Fibroblast of skin of right quadriceps (primary cell): ENCODE measurements at regions not wholly inside any gene's neighbourhood (a gene's known extent, or its start where the extent isn't known, plus 50 kb on each side); places are given as distances from the start of the nearest gene placed in this dataset.

Source experiments
- DNase-seq: peaks from one replicate; pipeline ENCODE4 v3.0.0-alpha.2; 2013

DNA sequence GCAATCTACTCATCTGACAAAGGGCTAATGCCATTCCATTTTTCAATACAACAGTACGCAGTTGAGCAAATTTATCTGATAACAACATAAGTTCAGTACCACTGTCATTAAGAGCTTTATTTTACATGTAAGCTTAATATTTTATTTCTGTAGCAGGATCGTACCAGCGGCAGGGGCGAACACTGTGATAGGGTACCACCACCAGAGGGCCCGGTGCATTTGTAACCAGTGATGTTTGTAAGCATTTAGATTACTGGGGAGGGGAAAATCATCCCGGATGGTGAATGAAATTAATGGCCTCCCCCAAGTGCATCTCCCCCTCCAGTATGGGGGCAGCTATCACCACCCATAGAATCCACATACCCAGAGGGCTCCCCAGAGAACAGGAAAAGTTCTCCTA lies 179.0 kb downstream of the ADGRA3 start:
- DNase-seq: no peak

DNA sequence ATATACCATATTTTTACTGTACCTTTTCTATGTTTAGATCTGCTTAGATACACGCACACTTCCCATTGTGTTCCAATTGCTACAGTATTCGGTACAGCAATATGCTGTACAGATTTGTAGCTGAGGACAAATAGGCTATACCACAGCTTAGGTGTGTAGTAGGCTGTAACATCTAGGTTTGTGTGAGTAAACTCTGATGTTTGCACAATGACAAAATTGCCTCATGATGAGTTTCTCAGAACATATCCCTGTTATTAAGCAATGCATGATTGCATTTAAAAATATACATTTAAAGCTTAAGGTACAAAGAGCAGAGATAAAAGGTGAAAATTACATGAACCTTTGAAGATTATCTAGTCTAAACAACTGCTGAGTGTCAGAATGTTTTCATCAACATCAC lies 181.7 kb downstream of the ADGRA3 start:
- no peak for DNase-seq

- no peak for DNase-seq
These were observed 191.4 kb downstream of the ADGRA3 start for GRCh38 chr4:22324422-22324821.

- DNase-seq: no peak
These were observed 192.2 kb downstream of the ADGRA3 start for GRCh38 chr4:22323691-22324090.

DNA sequence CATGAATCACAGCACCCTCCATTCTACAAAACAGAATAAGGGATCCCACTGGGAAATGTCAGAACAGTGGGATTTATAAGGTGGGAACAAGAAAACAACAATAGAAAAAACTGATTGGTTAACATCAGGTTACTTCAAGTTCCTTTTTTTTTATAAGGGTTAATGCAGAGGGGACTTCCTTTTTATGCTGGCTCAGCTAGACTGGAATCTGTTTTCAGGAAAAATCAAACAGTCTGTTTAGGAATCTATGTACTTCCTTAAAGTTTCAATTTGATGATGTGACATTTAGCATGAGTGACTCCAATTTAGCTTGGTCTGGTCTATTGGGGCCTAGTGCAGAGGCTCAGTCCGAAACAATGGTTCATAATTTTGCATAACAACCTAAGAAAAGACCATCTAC lies 192.9 kb downstream of the ADGRA3 start:
- DNase-seq: no peak

GRCh38 chr4:22315628-22316027 lies 200.2 kb downstream of the ADGRA3 start:
- no peak for DNase-seq

DNA sequence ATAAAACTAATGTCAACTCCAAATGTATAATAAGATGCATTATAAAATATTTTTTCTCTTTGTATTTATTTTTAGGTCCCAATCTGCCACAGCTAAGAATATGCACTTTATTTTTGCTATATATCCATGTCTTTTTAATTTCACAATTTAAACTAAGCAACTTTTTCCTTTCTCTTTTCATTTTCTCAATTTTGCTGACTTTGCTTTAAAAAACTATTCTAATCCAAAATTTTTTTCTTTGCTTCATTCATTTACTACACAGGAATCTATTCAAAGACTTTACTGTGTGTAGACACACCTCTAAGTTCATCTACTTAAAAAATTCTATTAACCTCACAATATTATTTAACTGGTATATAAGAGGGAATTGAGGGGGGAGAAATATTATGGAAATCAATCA lies 201.9 kb downstream of the ADGRA3 start:
- DNase-seq: no peak

- no peak for DNase-seq
These were observed 203.8 kb downstream of the ADGRA3 start for GRCh38 chr4:22312113-22312512.

- no peak for DNase-seq
These were observed 214.6 kb downstream of the ADGRA3 start for GRCh38 chr4:22301253-22301652.

- no peak for DNase-seq
These were observed 216.2 kb downstream of the ADGRA3 start for GRCh38 chr4:22299678-22300077.

- no peak for DNase-seq
These were observed 228.2 kb downstream of the ADGRA3 start for GRCh38 chr4:22287631-22288030.

DNA sequence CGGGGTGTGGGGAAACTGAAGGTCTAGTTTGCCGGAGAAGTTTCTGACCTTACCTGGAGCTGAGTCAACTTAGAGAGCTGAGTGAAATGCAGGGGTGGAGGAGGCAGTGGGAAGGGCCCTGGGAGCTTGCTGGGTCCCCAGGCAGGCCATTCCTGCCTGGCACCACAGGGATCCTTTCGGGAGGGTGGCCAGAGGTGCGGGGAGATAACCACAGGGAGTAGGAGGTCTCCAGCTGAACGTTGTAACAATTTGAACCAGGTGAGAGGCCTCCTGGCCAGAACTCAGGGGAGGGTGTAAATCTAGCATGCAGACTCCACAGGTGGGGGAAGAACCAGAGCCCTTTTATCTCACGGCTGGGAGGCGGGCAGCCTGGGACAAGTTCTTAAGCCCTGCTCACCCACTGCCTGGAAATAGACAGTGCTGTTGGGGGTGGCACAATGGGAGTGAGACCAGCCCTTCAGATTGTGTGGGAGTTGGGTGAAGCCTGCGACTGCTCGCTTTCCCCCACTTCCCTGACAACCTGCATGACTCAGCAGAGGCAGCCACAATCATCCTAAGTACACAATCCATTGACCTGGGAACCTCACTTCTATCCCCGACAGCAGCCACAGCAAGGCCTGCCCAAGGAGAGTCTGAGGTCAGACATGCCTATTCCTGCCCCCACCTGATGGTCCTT lies 247.4 kb downstream of the ADGRA3 start:
- DNase-seq: no peak

DNA sequence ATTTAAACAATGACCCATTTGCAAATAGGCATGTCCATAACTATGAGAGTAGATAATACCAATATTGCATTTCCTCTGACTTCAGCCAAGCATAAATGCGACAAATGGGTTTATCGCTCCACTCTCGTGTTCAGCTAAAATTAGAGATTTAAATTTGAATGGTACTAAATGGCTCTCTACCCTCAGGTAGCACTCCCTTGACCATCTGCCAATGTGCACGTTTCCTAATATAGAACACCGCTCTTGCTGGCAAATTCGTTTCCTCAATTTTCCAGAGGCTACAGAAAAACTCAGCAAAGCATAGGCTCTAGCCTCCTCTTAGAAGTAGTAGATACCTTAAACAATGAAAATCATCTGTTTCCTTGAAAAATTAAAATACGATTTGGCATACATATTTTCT lies 251.6 kb downstream of the ADGRA3 start:
- no peak for DNase-seq

DNA sequence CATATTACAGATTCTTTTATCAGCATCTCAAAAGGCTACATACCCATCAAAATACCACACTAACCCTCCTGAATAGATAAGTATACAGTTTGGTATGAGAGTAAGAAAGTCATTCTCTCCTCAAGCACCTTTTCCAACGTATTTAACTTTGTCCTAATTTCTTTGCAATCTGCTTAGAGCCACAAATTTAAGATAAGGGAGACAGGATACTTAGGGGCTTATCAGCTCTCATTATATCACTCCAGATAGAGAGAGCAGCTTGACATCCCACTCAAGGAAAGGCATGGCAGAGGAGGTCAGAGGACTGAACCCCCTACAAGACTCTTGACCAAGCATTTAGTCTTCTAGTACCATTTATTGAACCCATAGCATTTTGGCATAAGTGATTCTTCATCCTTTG lies 262.4 kb downstream of the ADGRA3 start:
- DNase-seq: no peak

- no peak for DNase-seq
These were observed 269.0 kb downstream of the ADGRA3 start for GRCh38 chr4:22246847-22247246.

DNA sequence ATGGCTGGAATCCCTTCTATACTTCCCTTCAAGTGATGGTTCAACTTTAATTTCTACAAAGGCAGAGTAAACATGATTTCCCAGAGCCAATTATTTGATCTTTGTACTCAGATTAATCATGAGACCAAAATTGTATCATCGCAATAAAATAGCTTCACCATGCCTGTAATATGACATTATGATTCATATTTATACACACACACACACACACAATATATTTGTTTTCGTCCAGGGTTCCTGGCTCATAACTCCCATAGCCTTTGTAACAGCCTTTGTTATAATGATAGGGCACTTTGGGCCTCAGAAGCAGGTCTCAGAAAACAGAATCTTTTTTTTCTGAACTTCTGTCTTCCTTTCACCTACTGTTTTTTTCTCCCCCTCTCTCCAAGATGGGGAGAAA lies 270.6 kb downstream of the ADGRA3 start:
- no peak for DNase-seq

GRCh38 chr4:22241415-22241814 lies 274.5 kb downstream of the ADGRA3 start:
- no peak for DNase-seq

- DNase-seq: no peak
These were observed 275.1 kb downstream of the ADGRA3 start for GRCh38 chr4:22240814-22241213.

- no peak for DNase-seq
These were observed 277.1 kb downstream of the ADGRA3 start for GRCh38 chr4:22238742-22239141.

- no peak for DNase-seq
These were observed 277.9 kb downstream of the ADGRA3 start for GRCh38 chr4:22237846-22238494.

DNA sequence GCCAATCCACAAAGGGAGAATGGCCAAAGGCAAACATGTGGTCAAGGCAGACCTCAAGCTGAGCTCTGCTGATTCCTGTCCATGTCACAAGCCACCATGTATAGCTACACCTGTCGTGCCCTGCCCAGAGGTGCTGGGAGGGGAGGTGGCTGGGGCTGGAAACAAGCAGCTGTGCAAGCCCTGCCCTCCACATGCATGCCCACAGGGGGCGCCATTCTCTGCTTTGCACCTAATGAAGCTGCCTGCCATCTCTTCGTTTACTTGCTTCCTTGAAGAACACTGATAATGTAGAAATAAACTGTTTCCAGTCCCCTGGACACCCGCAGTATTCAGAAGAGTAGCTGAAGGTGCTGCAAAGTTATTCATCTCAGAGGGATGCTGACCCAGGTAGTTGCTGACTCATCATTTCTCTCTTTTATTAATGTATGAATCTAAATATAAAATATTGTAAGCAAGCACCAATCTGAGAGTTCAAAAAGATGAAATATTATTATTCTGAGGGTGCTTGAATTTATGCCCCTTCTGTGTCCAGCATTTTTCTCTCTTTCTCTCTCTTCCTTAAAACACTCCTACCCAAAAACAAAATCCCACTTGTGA lies 278.6 kb downstream of the ADGRA3 start:
- DNase-seq: no peak

DNA sequence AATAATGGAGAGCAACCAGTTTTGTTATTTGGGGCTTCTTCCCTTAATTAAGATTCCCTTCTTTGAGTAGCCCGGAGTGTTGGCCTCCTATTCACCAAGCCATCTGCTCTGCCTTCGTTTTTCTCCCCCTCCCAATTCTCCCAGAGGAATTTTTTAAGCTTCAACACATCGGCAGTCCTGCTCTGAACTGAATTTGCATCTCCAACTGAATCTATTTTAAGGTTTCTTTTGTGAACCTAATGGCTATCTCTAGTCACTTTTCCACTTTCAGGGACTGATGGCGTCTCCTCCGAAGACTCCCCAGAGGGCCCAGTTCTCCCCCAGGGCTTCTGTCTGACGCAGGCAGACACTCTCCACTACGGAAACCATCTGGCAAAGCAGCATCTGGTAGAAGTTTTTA lies 280.2 kb downstream of the ADGRA3 start:
- no peak for DNase-seq

- DNase-seq: no peak
These were observed 282.6 kb downstream of the ADGRA3 start for GRCh38 chr4:22233230-22233629.

DNA sequence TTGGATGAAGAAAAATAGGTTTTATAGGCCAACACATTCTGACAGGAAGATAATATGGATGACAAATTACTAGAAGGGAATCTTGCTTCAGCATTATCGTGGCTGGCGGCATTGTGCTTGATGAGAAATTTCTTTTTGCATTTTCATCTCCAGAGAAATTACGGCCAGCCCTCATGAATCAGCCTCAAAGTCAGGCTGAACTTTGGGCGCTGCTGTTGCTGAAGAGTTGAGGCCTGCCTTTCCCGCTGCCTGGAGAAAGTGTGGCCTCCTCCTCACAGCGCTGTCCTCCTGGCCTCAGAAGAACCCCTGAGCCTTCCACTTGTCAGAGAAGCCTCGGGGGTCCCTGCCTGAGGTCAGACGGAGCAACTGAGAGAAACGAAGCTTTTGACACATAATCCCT lies 272.4 kb upstream of the KCNIP4 start:
- DNase-seq: no peak

GRCh38 chr4:22217480-22217879 lies 268.9 kb upstream of the KCNIP4 start:
- DNase-seq: no peak
